ENCODE measurements at regions not wholly inside any gene's neighbourhood (a gene's known extent, or its start where the extent isn't known, plus 50 kb on each side); places are given as distances from the start of the nearest gene placed in this dataset.

DNA sequence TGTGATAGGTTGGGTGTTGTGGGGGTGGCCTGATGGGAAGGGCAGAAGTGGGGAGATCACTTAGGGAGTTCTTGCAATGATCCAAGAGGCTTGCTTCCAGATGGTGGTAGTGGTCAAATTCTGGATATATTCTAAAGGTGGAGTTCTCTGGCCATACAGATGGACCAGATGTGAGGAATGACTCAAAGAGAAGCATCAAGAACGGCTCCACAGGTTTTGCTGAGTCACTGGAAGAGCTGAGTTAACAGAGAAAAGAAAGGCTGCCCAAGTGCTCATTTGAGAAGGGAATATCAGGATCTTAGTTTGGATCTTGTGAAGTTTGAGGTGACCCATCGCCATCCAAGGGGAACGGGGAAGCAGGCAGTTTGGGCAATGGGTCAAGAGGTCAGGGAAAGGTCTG, 192.9 kb upstream of the GALNT2 start:
- ChIA-PET CTCF (no interaction called here), POLR2A (no interaction called here)
- DNase-seq (ENCODE audit: low read depth), result no peak
- Histone ChIP-seq H3K36me3 (ENCODE audit: control insufficient read depth, insufficient read depth, low read length) (no peaks in the 10 kb centered on the region), H3K4me3 (ENCODE audit: low read depth, low read length) (no peak overlapping the region), H3K27me3 (ENCODE audit: control insufficient read depth, insufficient read depth, low read length) (peaks cover 1% of the 10 kb centered on the region; the same call in 1 of the 2 replicates)
- TF ChIP-seq, protein P1, sequence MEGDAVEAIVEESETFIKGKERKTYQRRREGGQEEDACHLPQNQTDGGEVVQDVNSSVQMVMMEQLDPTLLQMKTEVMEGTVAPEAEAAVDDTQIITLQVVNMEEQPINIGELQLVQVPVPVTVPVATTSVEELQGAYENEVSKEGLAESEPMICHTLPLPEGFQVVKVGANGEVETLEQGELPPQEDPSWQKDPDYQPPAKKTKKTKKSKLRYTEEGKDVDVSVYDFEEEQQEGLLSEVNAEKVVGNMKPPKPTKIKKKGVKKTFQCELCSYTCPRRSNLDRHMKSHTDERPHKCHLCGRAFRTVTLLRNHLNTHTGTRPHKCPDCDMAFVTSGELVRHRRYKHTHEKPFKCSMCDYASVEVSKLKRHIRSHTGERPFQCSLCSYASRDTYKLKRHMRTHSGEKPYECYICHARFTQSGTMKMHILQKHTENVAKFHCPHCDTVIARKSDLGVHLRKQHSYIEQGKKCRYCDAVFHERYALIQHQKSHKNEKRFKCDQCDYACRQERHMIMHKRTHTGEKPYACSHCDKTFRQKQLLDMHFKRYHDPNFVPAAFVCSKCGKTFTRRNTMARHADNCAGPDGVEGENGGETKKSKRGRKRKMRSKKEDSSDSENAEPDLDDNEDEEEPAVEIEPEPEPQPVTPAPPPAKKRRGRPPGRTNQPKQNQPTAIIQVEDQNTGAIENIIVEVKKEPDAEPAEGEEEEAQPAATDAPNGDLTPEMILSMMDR (IDR thresholded peaks at IDR 0.05; ENCODE audit: insufficient read depth, low read depth, low read length), result no peak

DNA sequence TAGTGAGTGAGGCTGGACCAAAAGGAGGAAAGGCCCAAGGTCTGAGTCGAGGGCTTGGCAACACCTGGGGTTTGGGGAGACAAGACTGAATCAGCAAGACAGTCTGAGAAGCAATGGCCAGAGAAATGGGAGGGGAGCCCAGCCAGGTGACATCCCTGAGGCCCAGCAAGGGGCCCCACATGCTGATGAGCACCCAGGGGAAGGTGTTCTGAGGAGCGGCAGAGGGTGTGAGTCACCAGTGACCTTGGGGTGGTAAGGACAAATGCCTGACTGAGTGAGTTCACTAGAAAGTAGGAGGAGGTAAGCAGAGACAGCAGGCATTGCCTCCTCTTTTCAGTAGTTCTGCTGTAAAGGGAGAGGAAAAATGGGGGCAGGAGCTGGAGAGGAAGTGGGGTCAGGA, 192.4 kb upstream of the GALNT2 start:
- DNase-seq (ENCODE audit: low read depth), result no peak
- no peaks in the 10 kb centered on the region for H3K36me3 ChIP-seq (ENCODE audit: control insufficient read depth, insufficient read depth, low read length)
- no peak overlapping the region for H3K4me3 ChIP-seq (ENCODE audit: low read depth, low read length)
- TF ChIP-seq, protein P1 (IDR thresholded peaks at IDR 0.05; ENCODE audit: insufficient read depth, low read depth, low read length), result no peak
- ChIA-PET CTCF (no interaction called here), POLR2A (no interaction called here)
- peaks cover 1% of the 10 kb centered on the region; the same call in 1 of the 2 replicates for H3K27me3 ChIP-seq (ENCODE audit: control insufficient read depth, insufficient read depth, low read length)

DNA sequence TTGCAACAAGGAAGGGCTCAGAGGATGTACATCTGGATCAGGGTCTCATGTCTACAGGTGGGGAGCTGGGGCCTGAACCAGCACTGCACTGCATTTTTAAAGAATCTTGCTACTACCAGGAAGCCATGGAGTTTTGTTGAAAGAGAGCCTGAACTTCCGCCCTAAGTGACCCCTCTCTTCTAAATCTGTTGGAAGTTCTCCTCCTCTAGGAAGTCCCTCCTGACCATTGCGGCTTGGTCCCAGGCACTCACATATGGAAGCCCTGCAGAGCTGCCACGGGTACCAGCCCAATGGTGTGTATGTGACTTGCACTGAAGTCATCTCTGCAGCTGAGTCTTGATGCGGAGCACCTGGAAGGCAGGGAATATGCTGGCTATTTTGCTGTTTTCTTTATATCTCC, 192.0 kb upstream of the GALNT2 start:
- Histone ChIP-seq H3K27me3 (ENCODE audit: control insufficient read depth, insufficient read depth, low read length) (peaks cover 1% of the 10 kb centered on the region; the same call in 1 of the 2 replicates), H3K4me3 (ENCODE audit: low read depth, low read length) (no peak overlapping the region), H3K36me3 (ENCODE audit: control insufficient read depth, insufficient read depth, low read length) (no peaks in the 10 kb centered on the region)
- TF ChIP-seq, protein P1 (IDR thresholded peaks at IDR 0.05; ENCODE audit: insufficient read depth, low read depth, low read length), result no peak
- DNase-seq (ENCODE audit: low read depth), result no peak
- ChIA-PET POLR2A (no interaction called here), CTCF (no interaction called here)

DNA sequence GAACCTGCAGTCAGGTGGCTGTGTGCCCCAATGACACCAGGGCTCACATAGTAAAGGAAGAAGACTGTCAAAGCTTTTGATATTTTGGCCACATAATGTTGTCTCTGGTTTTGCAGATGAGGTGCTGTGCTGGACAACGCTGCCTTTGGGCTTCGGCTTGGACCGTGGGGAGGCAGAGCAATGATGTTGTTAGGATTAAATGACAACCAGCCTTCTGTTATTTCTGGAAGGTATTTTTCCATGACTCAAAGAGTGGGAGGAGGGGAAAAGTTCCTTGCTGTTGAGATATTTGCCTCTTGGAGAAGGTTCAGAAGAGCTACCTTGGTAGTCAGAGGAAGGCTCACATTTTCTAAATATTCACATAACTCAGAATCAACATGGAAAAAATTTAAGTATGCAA, 187.3 kb upstream of the GALNT2 start:
- ChIA-PET POLR2A (no interaction called here), CTCF (no interaction called here)
- TF ChIP-seq, protein P1 (IDR thresholded peaks at IDR 0.05; ENCODE audit: insufficient read depth, low read depth, low read length), result no peak
- Histone ChIP-seq H3K4me3 (ENCODE audit: low read depth, low read length) (no peak overlapping the region), H3K36me3 (ENCODE audit: control insufficient read depth, insufficient read depth, low read length) (no peaks in the 10 kb centered on the region), H3K27me3 (ENCODE audit: control insufficient read depth, insufficient read depth, low read length) (no peaks in the 10 kb centered on the region; the same call in 1 of the 2 replicates)
- no peak for DNase-seq (ENCODE audit: low read depth)

DNA sequence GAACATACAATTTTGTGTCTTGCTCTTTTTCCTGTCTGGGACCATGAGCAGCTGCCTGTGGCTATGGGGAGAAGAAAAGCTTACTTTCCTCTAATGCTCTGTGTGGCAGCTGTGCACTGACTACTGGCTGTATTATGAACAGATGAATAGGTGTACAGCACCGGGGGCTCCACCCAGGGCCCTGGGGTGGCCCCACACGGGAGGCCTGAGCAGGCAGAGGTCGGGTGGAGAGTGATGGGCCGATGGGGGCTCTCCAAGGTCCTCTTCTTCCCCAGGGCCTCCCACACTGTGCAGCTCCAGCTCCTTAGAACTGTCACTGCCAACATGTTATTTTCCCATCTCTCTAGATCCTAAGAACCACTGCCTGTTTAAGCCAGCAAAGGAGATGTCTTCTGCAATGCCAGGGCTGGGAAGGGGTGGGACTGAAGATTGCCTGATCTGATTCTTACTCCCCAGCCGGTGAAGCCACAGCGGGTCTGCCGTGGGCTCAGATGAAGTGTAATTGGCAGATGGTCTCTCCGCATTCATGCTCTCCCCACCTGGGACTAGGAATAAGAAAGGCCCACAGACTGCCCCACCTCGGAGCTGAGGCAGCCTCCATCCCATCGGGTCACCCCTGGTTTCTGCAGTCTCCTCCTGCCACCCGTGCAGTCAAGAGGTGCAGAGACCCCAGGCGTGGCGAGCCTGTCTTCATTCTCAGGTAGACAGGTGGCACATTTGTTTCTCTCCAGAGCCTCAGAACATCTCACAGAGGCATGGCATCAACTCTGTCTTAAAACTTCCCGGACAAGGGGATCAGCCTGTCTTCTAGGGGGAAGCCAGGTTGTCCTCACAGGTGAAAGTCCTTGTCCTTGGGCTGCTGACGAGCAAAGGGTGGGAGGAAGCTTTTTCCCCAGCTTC, 186.5 kb upstream of the GALNT2 start:
- POLR2A ChIA-PET, result no interaction called here
- TF ChIP-seq, protein P1 (IDR thresholded peaks at IDR 0.05; ENCODE audit: insufficient read depth, low read depth, low read length), result no peak
- CTCF ChIA-PET, result no interaction called here

More for the DNA sequence above, 186.5 kb upstream of the GALNT2 start:
- DNase-seq (ENCODE audit: low read depth), result no peak
- Histone ChIP-seq H3K27me3 (ENCODE audit: control insufficient read depth, insufficient read depth, low read length) (no peaks in the 10 kb centered on the region; the same call in 1 of the 2 replicates), H3K36me3 (ENCODE audit: control insufficient read depth, insufficient read depth, low read length) (no peaks in the 10 kb centered on the region), H3K4me3 (ENCODE audit: low read depth, low read length) (no peak overlapping the region)
